GM12892 (cell line): ENCODE measurements at regions not wholly inside any gene's neighbourhood (a gene's known extent, or its start where the extent isn't known, plus 50 kb on each side); places are given as distances from the start of the nearest gene placed in this dataset.

ENCODE experiments used
- DNase-seq: peaks from one replicate; pipeline ENCODE4 v3.0.0; 2011; ENCODE audit not compliant: insufficient read length
- FAIRE-seq: peaks from 2 replicates; lab custom pipeline; 2011; peaks lifted over from hg19 to GRCh38; lab: Jason Lieb, UNC
- POLR2A ChIP-seq: IDR thresholded peaks from 2 replicates; pipeline ENCODE4 v1.6.1; 2011; ENCODE audit warnings: low read depth, low read length, control low read depth
- POLR2AphosphoS5 ChIP-seq: IDR thresholded peaks from 2 replicates; pipeline ENCODE4 v1.6.1; 2011; ENCODE audit warnings: low read depth, low read length, control low read depth
- TAF1 ChIP-seq: IDR thresholded peaks from 2 replicates; pipeline ENCODE4 v1.6.1; 2011; ENCODE audit warnings: low read depth, mild to moderate bottlenecking, control low read depth, low read length, borderline replicate concordance

DNA sequence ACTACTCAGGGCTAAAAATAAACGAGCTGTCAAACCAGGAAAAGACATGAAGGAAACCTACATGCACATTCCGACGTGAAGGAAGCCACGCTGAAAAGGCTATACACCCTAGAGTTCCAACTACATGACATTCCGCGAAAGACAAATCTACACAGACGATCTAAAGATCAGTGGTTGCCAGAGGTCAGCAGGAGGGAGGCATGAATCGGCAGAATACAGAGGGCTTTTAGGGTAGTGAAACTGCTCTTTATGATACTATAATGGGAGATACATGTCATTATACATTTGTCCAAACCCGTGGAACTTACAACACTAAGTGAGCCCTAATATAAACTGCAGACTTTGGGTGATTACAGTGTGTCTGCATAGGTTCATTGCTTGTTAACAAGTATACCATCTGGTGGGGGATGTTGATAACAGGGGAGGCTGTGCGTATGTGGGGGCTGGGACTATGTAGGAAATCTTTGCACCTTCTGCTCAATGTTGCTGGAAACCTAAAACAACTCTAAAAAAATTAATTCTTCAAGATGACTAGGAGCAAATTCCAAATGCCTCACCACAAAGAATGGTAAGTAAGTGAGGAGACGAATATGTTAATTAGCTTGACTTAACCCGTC, 132.2 kb upstream of the CDH4 start:
- TF ChIP-seq POLR2A (no peak), POLR2AphosphoS5 (no peak), TAF1 (no peak)
- no peak for DNase-seq
- FAIRE-seq: no peak

DNA sequence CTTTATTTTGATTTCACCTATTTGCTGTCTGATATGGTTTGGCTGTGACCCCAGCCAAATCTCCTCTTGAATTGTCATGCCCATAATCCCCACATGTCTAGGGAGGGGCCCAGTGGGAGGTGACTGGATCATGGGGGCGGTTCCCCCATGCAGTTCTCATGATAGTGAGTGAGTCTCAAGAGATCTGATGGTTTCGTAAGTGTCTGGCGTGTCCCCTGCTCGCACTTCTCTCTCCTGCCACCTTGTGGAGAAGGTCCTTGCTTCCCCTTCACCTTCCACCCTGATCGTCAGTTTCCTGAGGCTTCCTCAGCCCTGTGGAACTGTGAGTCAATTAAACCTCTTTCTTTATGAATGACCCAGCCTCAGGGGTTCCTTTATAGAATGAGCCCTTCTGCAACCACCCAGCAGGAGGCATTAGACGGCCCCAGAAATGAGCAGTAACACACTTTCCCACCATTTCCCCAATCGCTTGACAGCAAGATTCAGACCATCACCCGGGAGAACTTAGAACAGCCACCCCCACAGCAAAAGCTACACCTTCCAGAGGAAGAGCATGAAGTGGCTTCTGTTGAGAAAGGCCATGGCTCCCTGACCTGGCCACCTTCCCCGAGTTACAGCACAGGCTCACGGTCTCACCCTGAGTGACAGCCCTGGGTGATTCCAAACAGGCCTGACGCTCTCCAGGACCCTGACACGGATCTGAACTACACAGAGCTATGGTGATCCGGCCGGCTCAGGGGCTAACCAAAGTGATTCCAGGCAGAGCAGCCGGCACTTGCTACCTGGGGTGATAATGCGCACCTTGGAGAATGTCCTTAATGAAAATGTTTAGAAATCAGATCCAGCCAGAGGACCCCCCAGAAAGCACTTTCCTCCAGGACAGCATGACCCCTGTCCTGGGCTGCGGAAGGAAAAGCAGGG, 131.2 kb upstream of the CDH4 start:
- no peak for TF ChIP-seq POLR2AphosphoS5
- no peak for TF ChIP-seq POLR2A
- TF ChIP-seq TAF1: no peak
- no peak for FAIRE-seq
- no peak for DNase-seq

DNA sequence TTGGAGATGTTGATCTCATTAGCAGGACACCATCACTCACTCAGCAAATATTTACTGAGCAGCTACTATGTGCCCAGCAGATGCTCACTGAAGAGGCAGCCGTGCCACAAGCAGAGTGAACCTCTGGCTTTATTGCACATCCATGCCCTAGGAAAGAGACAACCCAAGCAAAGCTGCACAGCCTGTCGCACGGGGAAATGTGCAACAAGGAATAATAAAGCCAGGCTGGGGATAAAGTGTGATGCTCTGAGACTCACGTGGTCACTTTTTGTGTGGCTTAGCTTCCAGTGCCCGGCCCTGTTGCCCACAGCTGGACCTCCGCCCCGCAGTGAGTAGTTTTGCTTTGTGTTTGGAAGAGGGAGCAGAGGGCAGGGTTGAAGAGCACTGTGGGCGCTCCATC, 130.4 kb upstream of the CDH4 start:
- TF ChIP-seq POLR2AphosphoS5 (no peak), TAF1 (no peak), POLR2A (no peak)
- FAIRE-seq: no peak
- no peak for DNase-seq

DNA sequence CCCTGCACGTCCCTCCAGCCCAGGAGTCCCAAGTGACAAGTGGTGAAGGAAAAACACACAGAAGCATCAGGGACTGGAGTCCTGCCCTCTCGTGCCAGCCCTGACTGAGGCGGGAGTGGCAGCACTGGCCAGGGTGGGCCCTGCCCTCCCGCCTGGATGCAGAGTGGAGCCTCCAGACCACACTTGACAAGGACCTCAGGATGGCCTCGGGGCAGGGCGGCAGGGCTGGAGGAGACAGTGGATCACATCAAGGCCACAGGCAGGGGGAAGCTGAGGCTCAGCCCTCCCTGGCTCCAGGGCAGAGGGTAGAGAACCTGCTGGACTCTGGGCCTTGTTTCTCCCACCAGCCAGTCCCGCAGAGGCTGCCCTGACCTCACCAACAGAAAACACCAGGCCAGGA, 128.8 kb upstream of the CDH4 start:
- TF ChIP-seq POLR2AphosphoS5 (no peak), TAF1 (no peak), POLR2A (no peak)

DNA sequence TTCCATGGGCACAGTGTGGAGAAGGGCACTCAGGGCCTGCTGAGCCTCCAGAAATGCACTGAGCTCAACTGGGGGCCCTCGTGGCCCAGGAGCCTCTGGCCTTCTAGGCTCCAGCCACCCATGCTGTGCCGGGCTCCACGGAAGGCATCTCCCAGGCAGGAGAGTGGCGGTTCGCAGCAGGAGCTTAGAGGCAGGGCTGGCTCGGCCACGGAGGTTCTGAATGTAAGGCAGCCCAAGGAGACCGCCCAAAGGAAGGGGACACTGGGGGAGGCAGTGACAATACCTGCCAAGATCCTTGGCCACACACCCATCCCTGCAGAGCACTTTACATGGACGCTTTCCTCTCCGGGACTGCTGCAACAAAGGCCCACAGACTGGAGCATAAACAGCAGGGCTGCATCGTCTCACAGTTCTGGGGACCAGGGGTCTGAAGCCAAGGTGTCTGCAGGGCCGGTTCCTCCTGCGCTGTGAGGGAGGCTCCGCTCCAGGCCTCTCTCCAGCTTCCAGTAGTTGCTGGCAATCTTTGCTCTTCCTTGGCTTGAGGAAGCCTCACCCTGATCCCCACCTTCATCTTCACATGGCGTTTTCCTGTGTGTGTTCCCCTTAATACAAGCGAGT, 128.2 kb upstream of the CDH4 start:
- no peak for TF ChIP-seq POLR2AphosphoS5
- no peak for TF ChIP-seq POLR2A
- no peak for TF ChIP-seq TAF1
- DNase-seq: no peak
- no peak for FAIRE-seq

More for the DNA sequence above, 128.8 kb upstream of the CDH4 start:
- DNase-seq: no peak
- no peak for FAIRE-seq

DNA sequence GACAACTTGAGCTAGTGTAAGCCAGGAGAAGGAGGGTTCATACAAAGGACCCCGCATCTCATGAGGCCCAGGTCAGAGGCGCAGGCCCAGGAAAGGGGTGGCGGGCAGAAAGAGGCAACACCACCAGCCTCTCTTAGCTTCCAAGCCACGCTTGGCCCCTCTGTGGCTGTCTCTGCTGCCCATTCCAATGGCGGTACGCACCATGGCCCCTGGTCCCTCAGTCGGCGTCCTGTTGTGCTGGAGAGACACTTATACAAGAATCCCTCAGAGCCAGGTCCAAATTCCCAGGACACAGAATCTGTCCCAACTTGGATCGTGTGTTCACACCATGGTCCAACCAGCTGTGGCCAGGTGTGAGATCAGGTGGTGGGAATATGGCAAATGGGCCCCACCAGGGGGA, 127.0 kb upstream of the CDH4 start:
- no peak for TF ChIP-seq POLR2A
- no peak for TF ChIP-seq POLR2AphosphoS5
- no peak for TF ChIP-seq TAF1
- DNase-seq (no peak), FAIRE-seq (no peak)

DNA sequence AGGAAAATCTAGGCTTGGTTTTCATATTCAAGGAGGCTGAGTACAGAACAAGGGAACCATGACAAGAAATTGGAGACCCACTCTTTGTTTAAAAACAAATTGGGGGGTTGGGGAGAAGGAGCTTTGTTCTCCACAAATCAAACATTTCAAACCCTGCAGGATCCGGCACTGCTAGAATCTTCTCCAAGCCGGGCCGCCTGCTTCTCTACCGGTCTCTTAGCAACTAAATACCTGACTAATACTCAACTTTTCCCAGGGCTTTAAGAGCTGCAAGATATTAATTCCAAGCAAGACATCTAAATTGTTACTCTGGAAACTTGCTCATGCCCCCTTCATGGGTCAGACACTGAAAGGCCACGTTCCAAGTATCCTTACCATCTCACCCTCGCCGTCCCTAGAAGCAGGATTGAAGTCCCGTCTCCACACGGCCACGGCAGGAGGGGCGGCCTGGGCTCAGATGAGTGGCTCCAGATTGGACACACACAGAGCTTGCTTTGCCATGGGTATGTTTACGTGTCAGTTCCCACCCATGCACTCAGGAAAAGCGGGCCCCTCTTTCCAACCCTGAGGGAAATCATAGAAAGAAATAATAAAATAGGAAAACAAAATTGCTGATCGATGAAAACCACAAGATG, 126.4 kb upstream of the CDH4 start:
- TF ChIP-seq POLR2A: no peak
- no peak for TF ChIP-seq POLR2AphosphoS5
- TF ChIP-seq TAF1: no peak
- DNase-seq (no peak), FAIRE-seq (no peak)

DNA sequence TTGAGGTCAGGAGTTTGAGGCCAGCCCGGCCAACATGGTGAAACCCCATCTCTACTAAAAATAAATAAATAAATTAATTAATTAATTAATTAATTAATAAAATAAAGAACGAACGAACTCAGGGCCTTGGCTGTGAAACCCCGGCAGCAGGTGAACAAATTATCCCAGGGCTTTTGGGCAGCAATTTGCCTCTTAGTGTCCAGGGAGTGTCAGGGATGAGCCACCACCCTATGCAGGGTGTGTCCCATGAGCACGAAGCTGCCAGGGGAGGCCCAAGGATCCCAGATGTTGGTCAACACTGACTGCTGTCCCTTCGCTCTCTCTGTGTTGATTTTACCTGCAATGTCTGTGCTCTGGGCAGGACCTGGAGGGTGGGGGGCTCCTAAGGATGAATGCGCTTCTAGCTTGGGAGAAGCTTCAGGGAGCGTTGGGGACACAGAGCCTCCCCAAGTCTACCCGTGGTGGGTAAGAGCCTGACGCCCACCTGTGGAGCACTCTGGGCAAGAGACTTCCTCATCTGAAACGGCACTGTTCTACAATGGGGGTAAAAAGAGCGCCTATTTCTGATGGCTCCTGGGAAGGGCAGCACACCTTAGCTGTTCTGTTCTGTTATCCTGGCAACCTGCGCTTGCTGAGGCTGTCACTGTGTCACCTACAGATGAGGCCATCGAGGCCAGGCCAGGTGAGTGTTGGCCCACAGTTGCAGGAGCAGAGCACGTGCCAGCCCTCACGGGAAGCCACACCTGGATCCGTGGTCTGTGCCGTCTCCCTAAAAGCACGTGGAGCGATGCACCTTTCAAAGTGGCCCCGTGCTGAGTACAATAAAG, 125.5 kb upstream of the CDH4 start:
- TF ChIP-seq POLR2AphosphoS5: no peak
- TF ChIP-seq POLR2A: no peak
- no peak for TF ChIP-seq TAF1
- FAIRE-seq: no peak
- DNase-seq: no peak

DNA sequence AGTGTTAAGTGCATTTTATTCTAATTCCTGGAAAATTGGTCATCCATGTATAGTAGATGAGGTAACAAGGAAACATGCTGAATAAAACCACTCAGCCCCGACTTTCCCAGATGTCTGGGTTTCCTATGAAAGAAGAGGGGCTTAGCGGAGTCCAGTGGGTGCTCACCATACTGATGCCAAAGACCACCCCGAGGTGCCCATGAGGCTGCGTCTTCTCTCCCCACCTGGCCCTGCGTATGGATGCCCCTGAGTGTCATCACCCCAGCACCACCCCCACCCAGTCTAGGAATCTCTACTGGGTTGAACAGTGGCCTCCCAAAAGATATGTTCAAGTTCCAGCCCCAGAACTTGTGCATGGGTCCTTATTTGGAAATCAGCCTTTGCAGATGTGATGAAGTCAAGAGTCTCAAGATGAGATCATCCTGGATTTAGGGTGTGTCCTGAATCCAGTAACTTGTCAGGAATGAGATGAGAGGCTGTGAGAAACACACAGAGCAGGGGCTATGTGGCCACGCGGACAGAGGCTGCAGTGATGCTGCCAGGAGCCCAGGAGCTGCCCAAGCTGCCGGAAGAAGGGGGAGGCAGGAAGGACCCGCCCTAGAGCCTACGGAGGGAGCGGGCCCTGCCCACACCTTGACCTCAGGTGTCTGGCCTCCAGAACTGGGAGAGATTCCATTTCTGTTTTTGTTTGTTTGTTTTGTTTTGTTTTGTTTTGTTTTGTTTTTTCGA, 124.6 kb upstream of the CDH4 start:
- FAIRE-seq: no peak
- DNase-seq: no peak
- TF ChIP-seq POLR2AphosphoS5: no peak

DNA sequence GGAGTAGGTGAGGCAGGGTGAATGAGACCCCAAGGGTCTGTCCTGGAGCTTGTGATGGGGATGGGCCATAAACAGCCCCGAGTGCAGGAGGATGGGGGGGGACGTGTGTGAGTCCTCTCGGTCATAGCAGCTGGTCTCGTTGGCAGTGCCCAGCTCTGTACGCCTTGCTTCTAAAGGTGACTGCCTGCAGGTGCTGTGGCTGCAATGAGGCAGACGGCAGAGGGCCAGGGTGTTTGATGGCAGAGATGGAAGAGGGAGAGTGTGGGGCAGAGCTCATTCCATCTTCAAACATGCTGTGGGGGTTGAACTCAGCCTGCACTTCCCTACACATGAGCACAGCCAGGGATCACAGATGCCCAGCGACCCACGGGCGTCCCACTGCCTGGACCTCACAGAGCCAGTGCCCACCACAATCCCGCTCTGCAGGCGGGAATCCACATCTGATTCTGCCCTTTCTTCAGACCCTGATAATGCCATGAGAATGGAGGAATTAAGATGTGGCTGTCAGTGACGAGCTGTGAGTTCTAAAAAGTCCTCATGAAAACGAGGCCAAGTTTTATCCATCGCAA, 123.3 kb upstream of the CDH4 start:
- no peak for TF ChIP-seq POLR2A
- no peak for TF ChIP-seq POLR2AphosphoS5
- TF ChIP-seq TAF1: no peak
- FAIRE-seq: no peak
- no peak for DNase-seq
